ENCODE measurements at regions not wholly inside any gene's neighbourhood (a gene's known extent, or its start where the extent isn't known, plus 50 kb on each side); places are given as distances from the start of the nearest gene placed in this dataset.

DNA sequence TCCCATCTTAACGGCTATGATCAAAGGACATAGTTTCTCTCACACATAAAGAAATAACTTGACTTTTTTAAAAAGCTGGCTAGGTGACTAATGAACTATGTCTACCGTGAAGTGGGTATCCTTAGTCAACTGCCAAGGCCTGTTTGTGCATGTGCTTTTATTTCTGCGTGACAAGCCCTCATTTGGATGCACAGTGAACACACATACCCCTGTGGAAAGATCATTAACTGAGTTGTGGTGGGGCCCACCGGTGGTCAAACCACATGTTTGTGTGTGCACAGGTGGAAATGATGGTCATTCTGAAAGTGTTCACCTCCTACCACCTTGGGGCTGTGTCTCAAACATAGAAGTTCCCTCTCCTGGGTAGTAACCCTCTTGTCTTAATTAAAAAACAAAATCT is 256.1 kb upstream of the SALL1 start:
- no peak for DNase-seq

DNA sequence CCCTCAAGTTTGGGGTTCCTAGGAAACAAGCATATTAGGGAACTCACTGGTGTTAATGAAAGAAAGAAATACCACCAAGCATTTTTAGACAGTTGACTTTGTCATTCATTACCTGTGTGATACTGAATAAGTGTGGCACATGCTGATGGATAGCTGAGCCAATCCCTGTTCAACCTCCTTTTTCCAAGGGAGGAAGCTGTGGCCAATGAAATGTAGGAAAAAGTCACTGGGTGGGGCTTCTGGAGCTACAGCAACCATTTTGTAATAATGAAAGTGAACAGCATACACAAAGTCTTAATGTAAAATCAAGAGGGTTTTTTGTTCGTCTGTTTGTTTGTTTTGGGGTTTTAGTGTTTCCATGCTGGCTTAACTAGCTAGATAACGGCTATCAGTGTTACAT is 254.3 kb upstream of the SALL1 start:
- DNase-seq, result no peak

DNA sequence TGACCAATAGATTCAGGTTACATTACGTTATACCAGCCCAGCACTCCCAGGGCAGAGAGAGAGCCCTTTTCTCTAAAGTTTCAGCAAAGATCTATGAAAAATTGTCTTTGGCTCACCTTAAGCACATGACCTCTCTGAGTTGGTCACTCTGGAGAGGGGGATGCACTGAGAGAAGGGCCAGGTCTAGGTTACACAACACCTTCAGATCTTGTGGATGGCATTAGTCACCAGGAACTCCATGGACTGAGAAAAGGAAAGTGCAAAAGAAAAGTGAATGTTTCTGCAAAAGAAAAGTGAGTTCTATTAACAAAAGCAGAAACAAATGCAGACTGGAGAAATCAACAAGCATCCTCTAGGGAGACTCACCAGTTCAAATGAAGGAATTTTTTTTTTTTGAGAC is 253.3 kb upstream of the SALL1 start:
- no peak for DNase-seq

DNA sequence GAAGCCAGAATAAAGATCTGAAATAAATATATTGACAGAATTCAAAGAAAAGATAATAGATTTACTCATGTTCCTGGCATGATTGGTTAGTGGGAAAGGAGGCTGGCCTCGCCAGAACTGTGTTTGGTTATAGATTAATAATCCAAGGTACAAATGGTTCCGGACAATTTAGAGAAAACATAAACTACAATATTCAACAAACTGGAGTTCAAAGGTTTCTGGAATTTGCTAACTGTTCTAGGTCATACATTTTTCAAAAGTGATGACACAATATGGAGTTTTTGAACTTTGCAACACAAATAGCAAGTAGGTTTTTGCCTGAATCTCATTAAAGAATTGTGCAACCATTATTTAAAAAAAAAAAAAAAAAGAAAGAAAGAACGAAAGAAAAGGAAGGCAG is 251.7 kb upstream of the SALL1 start:
- no peak for DNase-seq

DNA sequence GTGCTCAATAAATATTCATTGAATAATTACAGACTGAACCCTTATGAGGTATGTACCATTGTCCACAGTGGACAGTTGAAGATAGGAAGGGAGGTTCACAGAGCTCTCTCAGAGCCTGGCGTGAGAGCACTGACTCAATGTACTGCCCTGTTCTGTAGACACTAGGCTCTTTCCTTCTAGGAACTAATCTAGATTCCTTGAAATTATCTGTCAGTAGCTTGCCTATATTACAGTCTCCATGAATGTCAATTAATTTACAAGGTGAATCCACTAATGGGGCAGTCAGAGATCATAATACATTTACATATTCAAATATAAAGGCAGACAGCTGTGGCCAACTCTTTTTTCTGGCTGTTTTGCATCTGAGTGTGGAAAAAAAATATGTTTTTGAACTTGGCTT is 251.2 kb upstream of the SALL1 start:
- DNase-seq, result no peak

DNA sequence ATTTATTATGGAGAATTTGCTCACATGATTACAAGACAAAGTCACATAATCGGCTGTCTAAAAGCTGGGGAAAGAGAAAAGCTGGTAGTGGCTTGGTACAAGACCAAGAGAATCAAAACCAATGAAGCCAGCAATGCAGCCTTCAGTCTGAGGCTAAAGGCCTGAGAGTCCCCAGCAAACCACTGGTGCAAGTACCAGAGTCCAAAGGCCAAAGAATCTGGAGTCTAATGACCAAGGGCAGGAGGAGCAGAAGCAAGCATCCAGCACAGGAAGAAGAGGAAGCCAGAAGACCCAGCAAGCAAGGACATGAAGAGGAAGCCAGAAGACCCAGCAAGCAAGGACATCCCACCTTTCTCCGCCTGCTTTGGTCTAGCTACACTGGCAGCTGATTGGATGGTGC is 250.6 kb upstream of the SALL1 start:
- DNase-seq, result no peak

DNA sequence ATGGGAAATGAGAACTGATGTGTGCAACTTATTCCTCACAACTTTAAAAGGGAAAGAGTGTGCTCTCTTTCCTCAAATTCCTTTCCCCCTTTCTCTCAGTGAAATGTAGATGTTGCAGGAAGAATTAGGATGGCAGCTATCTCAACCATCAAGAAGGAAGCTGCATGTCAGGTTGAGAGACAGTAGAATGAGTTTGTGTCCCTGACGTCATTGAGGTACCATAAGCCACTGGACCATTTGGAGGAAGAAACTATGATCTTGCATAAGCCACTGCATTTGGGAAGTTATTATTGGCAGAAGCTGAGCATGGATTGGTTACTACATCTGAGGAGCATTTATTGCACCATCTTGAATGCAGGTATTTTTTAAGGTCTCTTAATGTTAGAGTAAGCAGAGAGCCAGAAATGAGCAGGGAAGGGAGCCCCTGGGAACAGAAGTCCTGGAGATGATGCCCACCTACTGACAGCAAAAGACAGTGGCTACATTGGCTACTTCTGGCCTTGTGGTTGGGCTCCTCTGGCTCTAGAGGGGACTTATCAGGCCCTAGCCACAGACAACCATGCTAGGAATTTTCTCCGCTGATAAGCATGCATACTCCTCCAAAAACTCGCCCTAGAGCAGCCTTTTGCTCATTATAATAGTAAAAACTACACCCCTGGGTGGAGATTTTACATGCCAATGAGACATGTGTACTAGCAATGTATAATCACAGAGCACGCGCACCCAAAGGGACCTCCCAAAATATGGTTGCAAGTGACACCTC is 249.0 kb upstream of the SALL1 start:
- no peak for DNase-seq

DNA sequence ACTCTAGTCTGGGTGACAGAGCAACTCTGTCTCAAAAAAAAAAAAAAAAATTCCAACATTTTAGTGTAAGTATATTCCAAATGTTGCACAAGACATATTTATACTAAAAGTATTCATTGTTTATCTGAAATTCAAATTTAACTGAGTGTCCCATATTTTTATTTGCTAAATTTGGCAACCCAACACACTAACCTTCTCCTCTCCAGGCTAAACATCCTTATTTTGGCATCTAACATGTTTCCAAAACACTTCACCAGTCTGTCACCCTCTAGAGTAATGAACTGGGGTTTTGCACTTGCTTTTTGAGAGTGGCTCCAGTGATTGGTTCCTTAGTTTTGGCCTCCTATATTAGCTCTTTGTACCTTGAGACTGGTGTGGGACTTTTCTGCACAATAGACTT is 243.4 kb upstream of the SALL1 start:
- DNase-seq, result no peak

DNA sequence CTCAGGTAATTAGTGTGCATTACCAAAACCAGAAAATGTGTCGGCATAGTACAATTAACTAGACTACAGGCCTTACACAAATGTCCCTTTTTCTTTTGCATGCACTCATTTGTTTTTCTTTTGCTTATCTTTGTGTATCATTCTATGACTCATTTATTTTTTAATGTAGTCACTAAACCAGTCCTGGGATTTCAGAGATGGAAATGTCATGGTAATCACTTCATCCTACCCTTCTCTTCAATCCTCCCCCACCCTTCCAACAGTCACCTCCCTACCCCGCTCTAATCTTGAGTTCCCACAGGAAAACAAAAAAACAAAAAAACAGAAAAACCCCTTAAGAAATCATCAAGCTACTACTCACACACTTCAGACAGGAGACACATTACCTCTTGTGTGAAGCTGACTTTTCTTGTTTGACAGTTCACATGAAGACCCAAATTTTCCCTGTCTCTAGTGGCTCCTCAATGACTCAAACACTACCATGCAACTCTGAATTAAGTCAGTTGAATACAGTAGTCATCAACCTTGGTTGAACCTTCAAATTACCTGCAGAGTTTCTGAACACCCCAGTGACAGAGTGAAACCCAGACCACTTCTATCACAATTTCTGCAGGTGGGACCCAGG is 242.4 kb upstream of the SALL1 start:
- no peak for DNase-seq

DNA sequence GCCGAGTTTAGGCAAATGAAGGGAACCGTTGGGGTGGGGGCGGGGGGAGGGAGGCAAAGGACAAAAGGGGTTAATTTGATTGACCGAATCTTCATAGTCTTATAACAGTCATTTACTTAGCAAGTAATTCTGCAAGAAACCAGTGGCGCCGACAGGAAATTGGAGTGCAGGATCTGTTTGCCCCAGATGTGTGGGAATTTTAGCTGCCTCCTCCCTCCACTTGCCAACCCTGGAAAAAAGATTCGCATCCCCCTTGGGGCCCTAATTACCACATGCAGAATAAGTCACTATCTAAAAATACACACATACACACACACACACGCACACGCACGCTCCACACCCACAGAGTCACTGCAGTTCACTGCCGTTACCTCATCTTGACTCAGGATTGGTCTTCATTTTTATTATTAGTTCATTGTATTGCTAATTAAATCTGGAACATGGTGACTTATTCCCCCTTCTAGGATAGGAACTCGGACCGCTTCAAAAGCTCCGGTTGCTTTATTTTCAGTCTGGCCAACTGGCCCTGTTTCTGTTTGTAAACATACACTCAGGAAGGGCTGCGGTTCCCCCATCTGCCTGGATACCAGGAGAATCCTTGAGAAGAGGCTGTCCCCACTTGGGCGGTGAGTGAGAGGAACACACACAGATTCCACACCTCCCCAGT is 241.6 kb upstream of the SALL1 start:
- no peak for DNase-seq

DNA sequence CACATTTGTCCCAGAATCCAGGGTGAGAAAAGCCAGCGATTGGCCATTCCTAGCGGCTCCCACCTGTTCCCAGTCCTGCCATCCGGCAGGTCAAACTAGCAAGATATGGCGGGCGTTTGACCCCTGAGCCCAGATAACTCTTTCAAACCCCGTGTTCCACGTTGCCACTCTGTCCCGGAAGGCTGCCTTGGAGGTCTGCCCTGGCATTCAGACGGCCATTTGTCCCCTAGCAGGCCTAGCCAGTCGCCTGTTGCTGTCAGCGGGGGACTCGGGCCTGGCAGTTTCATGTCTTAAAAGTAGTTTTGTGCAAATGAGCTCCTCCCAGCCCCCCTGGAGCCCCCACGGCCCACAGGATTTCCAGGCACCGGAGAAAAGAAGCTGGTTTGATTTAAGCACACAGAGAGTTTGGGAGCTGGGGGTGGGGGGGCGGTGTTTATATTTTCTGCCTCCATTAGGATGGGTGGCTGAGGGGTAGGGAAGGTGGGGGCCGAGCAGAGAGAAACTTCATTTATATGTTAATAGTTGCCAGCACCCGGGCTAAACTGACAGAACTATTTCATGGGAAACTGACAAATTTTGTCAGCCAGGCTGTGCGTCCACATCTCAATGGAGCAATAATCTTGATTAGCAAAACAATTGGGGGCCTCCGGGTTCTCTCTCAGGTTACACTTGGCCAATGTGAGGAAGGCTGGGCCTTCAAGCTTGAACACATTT is 240.9 kb upstream of the SALL1 start:
- DNase-seq, result no peak

DNA sequence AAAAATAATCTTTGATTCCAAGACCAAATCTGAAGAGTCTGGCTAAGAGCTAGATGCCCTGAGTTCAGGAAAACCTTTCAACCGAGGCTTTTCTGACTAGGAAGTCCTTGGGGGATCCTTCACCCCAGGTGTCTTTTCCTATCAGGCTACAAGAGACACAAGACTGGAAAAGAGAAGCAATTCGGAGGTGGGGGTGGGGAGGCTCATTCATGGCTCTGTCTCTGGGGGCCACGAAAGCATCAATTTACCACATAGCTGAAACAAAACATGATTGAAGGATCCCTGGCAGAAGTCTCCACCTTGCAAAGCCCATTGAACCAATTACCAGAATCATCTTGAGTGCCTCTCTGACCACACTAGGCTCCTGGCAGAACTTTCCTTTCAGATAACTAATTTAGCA is 239.8 kb upstream of the SALL1 start:
- no peak for DNase-seq

DNA sequence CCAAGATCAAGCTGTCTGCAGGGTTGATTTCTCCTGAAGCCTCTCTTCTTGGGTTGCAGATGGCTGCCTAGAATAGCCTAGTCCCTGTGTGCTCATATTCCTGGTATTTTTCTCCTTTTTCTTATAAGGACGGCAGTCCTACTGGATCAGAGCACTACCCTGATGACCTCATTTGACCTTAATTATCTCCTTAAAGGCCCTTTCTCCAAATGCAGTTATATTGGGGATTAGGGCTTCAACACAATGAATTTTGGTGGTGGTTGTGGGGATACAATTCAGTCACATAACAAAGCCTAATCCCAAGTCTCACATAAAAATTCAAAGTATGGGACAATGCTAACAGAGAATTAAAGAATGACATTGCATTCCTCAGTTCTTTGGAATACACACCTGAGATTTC is 238.8 kb upstream of the SALL1 start:
- DNase-seq, result no peak

DNA sequence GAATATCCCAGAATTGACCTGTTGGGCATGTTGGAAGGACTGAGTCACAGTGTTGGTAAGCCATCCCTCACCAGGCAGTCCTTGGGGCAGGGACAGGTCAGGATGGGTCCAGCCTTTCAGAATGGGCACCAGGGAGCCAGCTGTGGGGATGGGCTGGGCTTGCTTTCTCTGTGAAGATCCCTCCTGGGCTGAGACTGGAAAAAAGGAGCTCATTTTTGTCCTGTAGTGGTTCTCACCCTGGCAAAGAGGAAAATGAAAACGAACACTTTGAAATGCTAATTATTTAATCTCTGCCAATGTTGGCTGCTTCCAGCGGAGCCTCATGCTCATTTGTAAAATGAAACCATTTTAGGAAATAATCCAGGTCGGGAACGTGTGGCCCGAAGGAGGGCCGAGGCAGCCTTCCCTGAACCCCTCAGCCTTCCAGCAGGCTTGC is 237.5 kb upstream of the SALL1 start:
- no peak for DNase-seq

DNA sequence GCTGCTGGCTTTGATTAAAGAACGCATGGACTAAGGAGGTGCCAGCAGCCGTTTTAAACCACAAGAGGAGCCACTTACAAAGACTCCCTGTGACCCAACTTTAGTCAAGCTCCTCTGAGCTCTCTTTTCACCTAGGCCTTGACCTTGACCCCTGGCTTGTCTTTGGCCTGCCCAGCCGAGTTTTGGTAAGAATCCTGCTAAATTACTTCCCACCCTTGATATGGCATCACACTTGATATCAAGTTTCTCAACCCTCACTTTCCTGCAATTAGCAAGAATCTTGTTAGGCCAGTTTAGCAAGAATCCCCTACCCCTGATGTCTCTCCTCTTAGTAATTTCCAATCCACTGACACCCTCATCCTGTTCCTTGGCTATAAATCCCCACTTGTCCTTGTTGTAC is 232.8 kb upstream of the SALL1 start:
- no peak for DNase-seq

DNA sequence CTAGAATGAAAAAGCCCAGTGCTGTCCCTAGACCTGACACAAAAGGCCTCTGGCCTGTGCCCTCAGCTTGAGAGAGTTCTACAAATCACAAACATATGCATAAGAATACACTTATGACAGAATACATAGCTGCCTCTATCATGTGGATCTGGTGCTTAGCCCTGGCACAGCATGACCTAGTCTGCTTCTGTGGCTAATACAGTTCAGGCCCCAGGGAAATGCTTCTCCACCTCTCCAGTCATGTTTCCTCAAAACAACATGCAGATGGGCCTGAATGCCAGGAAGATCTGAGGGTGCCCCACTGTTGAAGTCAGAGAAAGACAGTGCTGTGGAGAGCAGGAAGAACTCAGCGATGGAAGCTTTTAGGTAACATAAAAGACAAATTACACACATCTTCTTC is 231.9 kb upstream of the SALL1 start:
- DNase-seq, result no peak

DNA sequence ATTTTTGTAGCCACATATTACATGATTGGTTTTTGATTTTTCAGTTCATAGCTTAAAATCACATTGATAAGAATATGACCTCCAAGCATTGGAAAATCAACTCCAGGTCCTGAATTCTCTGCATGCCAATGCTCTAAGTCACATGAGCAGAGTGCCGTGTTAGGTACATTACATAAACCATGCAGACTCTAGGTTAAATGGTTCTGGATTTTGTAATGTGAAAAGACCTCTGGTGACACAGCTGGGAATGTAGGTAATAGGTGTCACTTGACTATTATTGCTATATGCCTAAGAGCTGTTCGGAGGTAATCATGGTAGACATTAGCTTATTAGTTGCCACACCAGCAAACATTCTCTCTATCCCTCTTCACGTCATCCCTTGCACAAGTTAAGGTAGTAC is 231.1 kb upstream of the SALL1 start:
- DNase-seq, result no peak

DNA sequence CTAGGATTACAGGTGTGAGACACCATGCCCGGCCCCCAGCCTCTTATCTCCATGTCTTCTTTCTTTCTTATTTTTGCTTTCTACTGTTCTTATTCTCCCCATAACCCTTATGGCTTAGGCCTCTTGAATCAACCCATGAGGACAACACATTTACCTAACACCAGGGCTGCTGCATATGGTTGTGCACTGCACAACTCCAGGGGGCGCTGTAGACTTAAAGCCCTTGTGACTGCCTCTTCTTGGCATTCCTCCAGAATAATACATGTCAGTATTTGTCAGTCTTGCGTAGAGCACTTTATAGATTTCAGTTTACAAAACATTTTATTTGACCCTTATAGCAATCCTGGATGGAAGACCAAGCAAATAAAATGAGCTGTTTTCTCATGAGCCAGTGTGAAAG is 225.0 kb upstream of the SALL1 start:
- no peak for DNase-seq

DNA sequence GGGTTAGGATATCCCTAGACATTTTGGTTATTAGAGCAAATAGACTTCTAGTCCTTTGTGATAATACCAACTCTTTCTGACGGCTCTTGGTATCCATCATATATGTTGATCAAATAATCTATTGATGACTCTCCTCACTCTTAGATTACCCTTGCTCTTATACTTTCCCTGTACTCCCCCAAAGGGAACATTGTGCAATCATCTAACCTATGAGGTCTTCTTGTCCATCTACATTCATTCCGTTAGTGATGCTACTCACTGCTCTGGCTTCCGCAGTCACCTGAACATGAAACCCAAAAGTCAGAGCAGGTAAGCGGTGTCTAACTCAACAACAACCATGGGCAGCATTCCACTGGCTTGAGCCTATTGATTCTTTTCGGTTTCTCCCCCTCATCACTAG is 223.7 kb upstream of the SALL1 start:
- DNase-seq, result no peak

DNA sequence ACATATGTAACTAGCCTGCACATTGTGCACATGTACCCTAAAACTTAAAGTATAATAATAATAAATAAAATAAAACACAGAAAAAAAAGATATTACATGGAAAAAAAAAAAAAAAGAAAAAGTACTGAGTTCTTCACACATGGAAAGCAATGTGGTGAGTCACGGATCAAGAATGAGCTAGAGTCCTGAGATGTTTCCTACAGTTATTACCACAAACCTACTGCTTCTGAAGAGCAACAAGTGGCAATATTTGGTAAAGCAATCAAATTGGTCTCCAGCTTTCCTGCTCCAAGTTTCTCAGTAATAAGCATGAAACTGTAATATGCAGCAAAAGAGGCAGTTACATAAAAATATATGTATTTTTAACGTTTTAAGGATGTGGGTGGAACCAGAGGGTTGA is 223.3 kb upstream of the SALL1 start:
- DNase-seq, result no peak

DNA sequence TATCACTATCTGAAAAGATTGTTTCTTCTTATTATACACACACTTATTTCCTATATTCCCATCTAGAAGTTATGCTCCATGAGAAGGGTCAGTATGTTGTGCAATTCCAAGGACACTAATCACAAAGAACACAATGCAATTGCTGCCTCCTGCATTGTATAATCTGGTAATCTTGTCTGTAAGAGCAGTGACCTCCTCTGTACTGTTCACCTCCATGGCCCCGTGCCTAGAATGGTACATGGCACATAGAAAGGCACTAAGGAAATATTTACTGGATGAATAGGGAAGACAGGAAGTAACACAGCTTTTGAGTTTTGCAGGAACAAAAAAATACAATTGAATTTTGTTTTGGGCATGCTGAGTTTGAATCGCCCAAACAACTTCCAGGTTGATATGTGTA is 214.6 kb upstream of the SALL1 start:
- no peak for DNase-seq

DNA sequence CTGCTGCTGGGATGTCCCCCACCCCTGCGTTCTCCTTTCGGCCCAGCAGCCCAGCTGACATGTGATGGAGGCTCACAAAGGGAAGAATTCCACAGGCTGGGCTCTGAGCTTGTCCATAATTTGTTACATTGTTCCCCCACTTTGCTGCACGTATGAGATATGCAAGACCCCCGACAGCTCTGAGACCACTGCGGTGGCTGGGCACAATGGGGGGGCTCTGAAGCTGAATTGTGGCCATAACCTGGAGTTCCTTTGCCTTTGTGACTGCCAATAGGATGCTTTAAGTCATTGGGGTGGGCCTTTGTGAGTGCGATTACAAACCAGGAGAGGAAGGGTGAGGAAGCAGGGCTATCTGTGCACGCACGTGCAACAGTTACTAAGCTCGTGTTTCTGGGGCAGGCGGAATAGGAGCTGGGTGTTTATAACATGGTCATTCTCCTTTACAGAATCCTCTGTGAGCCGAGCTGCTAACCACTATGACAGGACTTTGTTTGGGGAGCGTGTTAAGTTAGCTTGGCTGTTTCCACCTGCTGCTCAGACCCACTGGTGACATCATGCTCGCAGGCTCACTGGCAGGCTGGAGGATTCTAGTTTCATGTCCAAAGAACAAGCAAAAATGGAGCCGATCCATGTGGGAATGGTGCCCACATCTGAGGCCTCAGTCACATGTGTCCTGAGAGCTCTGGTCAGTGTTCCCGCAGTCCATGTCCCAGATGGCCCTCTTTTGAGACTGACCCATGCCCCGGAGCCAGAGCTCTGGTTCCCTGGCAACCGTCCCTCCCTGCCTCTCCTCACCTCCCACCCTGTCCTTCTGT is 208.3 kb upstream of the SALL1 start:
- no peak for DNase-seq

DNA sequence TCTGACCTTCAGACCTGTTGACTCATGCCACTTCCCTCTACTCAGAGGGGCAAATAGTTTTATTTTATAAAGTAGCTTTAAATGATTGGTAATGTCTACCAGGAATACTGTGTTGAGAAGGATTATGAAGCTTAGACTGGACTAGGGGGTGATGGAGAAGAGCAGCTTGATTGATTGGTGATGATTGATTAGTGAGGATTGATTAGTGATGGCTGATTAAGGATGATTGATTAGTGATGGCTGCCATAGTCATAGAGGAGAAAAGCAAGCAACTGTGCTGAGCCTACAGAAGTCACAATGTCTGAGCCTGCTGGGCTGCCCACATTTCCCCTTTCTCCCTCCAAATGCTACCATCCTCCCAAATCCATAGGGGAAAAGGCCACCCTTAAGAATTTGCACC is 206.8 kb upstream of the SALL1 start:
- no peak for DNase-seq
